ENCODE measurements at regions not wholly inside any gene's neighbourhood (a gene's known extent, or its start where the extent isn't known, plus 50 kb on each side); places are given as distances from the start of the nearest gene placed in this dataset.

GRCh38 chr6:138608896-138609295, 109.6 kb upstream of the NHSL1 start:
- DNase-seq (ENCODE audit: low read depth): no peak

DNA sequence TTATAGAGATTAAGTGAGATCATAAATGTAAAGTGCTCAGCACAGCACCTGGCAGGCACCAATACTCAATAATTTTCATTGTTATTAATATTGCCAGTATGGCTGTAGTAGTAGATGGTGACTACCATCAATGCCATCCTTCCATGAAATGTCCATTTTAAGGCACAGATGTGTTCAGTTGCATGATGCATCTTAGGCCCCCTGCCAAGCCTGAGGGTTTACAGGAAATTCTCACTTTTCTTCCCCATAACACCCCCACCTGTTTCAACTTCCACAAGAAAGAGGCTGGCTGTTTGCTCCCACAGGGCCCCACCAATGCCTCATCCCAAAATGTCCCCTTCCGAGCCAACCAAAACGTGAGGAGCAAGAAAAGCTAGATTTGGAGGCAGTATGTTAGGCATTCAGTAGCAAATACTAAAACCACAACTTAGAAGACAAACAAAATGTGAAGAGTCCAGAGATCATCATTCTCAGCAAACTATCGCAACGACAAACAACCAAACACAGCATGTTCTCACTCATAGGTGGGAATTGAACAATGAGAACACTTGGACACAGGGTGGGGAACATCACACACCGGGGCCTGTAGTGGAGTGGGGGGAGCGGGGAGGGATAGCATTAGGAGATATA, 110.6 kb upstream of the NHSL1 start:
- DNase-seq (ENCODE audit: low read depth): no peak

GRCh38 chr6:138610816-138611215, 111.5 kb upstream of the NHSL1 start:
- no peak for DNase-seq (ENCODE audit: low read depth)

DNA sequence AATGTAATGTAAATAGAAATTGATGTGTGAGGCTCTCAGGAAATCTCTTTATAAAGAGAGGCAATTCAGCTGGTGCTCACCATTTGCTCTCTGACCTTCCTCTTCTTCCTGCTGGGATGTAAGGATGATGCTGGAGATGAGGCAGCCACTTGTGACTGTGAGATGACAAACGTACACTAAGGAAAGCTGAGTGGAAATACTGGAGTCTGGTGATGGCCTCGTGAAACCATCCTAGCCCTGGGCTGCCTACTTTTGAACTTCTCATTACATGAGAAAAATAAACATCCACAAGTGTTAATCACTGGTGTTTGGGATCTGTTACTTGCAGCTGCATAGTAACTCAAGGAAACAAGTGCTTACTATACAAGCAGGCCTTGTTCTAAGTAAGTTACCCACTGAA, 114.9 kb upstream of the NHSL1 start:
- no peak for DNase-seq (ENCODE audit: low read depth)

GRCh38 chr6:138618168-138618567, 118.9 kb upstream of the NHSL1 start:
- no peak for DNase-seq (ENCODE audit: low read depth)

- no peak for DNase-seq (ENCODE audit: low read depth)
Observed at GRCh38 chr6:138620630-138621029, 121.3 kb upstream of the NHSL1 start.

GRCh38 chr6:138622967-138623366, 123.7 kb upstream of the NHSL1 start:
- no peak for DNase-seq (ENCODE audit: low read depth)

DNA sequence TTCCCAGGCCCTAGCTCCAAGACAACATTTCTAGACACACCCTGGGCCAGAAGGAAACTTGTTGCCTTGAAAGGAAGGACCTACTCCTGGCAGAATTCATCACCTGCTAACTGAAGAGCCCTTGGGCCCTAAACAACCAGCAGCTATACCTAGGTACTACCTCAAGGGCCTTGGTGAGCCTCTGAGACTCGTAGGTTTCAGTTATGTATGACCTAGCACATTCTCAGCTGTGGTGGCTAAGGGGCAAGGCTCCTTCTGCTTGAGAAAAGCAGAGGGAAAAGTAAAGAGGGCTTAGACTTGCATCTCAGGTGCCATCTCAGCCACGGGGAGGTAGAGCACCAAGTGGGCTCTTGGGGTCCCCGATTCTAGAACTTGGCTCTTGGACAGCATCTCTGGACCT, 132.3 kb upstream of the NHSL1 start:
- DNase-seq (ENCODE audit: low read depth): no peak

DNA sequence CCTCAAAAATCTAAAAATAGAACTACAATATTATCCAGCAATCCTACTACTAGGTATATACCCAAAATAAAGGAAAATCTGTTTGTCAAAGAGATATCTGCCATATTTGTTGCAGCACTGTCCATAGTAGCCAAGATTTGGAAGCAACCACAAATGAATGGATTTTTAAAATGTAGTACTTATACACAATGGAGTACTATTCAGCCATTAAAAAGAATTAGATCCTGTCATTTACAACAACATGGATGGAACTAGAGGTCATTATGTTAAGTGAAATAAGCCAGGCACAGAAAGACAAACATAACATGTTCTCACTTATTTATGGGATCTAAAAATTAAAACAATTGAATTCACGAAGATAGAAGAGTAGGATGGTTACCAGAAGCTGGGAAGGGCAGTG, 135.7 kb upstream of the CCDC28A start:
- no peak for DNase-seq (ENCODE audit: low read depth)

DNA sequence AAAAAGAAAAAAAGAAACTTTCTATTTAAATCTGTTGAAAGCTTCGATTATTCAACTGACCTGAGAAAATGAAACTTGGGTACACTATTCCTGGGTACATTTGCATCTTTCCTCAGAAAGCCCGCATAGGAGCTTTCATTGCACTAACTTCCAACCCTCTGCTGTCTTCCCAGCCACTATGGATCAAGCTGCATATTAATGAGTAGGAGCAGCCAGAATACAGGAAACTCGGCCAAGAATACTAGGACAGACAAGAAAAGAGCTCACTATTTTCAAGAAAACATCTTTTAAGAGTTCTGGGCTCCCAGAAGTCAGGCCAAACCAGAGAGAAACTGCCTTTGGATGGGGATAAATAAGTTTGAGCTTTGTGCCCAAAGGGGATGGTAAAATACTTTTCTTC, 135.0 kb upstream of the CCDC28A start:
- DNase-seq (ENCODE audit: low read depth): no peak

DNA sequence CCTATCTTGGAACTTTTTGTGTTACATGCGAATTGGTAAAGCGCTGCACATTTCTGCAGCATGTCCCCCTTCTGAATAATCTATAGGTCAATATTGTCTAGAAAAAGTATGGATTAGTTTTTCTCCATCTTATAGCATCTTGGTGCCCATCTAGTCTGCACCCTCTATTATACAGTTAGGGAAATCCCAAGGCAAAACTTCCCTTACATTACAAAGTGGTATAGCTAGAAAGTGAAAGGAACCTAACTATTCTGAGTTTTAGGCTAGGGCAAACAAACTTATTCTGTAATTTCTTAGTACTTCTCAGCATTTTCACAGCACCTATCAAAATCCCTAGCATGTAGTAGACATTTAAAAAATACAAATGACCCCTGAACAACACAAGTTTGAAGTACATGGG, 133.5 kb upstream of the CCDC28A start:
- no peak for DNase-seq (ENCODE audit: low read depth)

- DNase-seq (ENCODE audit: low read depth): no peak
Observed at GRCh38 chr6:138643210-138643609, 130.4 kb upstream of the CCDC28A start.

DNA sequence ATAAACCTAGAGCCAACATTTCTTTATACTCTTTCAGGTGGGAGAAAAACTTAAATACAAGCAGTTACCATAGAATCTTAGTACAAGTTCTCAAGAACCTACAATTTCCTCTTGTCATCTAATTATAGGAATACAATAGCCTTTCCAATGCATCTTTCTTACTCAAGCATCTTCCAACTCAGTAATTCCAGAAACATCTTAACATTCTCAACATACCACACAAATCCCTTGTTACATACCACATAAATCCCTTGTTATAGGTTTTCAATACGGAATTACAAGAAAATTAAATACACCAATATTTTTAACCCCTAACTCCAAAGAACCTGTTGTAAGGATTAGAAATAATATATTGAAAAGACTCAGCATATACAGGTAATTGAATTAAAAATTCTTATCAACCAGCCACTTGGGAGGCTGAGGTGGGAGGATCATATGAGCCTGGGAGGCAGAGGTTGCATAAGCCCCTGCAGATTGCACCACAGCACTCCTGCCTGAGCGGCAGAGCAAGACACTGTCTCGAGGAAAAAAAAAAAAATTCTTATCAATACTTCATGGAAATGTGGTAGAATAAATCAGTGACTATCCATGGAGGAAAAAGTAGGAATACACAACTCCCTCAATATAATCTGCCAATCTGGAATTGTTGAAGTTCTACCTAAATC, 127.5 kb upstream of the CCDC28A start:
- no peak for DNase-seq (ENCODE audit: low read depth)

DNA sequence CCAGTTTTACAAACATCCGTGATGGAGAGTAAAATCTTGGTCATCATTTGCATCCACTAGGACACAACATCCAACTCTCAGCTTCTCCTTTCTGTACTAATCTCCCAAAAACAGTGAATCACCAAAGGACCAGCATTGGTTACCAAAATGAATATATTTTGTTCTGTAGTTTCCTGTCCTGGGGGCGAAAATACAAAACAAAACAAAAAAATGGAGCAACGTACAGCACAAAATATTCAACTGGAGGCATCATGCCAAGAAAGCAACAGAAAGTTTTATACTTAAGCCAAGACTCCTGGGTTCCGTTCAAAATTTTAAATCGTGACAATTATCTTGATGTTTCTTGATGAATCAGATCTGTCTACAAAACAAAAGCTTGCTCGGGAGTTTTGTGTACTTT, 126.6 kb upstream of the CCDC28A start:
- peak; percentile 22 for DNase-seq (ENCODE audit: low read depth)

- no peak for DNase-seq (ENCODE audit: low read depth)
Observed at GRCh38 chr6:138648127-138648526, 125.4 kb upstream of the CCDC28A start.

- no peak for DNase-seq (ENCODE audit: low read depth)
Observed at GRCh38 chr6:138651491-138651890, 122.1 kb upstream of the CCDC28A start.

DNA sequence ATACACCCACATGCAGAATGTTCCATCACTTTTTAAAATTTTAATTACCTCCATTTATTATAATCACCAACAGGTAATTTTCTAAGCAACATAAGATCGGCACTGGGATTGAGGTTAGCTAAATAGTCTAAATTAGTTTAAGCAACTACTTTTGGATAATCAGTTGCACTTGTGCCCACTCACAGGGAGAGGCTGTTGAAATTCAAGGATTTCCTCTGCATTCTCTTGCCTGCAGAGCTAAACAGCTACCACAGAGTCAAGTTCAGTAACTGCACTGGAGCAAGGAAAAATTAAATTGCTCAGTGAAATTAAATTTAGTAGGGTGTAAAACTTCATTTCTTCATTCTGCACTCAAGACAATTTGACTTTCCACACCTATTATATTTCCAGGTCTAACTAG, 120.7 kb upstream of the CCDC28A start:
- no peak for DNase-seq (ENCODE audit: low read depth)

GRCh38 chr6:138653435-138653834, 120.1 kb upstream of the CCDC28A start:
- no peak for DNase-seq (ENCODE audit: low read depth)

GRCh38 chr6:138654715-138655634, 118.6 kb upstream of the CCDC28A start:
- DNase-seq (ENCODE audit: low read depth): peak; percentile 21

DNA sequence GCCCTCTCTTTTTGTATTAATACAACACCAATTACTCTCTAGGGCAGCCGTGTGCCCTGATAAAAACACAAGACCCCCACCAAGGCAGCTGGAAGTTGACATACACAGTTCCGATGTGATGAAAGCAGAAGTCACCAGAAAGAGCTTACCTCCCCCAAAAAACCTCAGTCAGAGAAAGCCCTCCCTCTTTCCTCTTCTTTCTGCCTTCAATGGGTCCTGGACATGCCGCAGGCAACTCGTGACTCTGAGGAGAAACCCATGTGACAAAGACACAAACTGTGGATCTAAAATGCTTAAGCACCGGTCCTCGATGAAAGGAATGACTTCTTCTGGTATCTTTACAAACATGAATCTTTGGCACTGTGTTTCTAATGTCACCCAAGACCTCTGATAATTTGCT, 117.7 kb upstream of the CCDC28A start:
- no peak for DNase-seq (ENCODE audit: low read depth)

DNA sequence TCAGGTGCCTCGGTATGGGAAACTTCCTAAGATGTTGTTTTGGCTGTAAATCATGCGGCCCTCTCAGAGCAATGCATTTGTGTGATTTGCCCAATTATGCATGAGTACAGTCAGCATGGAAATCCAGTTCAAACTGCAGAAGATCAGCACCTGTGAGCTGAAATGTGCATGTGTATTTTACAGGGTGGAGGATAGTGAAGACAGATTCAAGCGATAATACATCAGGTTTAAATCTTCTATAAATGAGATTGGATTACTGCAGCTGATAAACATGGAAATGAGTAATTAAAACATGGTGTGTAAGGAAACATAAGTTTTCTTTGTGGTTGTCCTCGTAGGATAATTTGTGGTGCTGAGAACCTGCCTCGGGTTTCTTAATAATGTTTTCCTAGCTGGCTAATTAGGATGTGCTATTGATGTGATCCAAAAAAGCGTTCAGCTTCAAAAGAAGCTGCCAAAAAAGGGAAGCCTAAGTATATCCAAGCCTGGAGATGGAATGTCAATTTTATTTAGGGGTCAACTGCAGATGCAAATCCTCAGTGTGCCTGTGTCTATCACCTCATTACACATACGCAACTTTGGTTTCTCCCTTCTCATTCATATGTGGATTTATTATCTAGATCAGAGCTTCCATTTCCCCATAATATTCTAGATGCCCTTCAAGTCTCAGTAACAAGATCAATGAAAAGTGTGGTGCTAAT, 117.1 kb upstream of the CCDC28A start:
- no peak for DNase-seq (ENCODE audit: low read depth)

DNA sequence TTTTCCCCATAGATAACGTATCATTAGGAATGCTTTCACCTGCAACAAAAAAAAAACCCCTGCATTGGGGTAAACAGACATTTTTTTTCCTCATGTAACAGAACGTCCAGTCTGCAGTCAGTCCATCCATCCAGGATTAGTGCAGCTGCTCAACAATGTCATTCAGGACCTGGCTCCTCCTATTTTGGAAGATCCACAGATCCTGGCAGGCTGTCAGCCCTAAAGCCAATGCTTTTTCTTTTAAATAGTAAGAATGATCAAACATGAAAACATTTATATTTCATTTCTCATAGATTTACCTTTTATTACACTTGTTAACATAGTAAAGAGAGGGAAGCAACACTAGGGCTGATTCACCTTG, 116.5 kb upstream of the CCDC28A start:
- no peak for DNase-seq (ENCODE audit: low read depth)

GRCh38 chr6:138659998-138660397, 113.6 kb upstream of the CCDC28A start:
- no peak for DNase-seq (ENCODE audit: low read depth)
